Cardiac septum (tissue), 1 donor: ENCODE measurements at regions not wholly inside any gene's neighbourhood (a gene's known extent, or its start where the extent isn't known, plus 50 kb on each side); places are given as distances from the start of the nearest gene placed in this dataset.

Experiments used
- DNase-seq: peaks from one replicate; pipeline ENCODE4 v3.0.0-alpha.2; 2020; ENCODE audit warnings: low spot score
- intact Hi-C: fragments of 100-400 bp; cut with DNase I; formaldehyde crosslinking; loops from one replicate; pipeline ENCODE4 v1.14.0; 2022
- donor health status: DM: no; HTN: no; CAD: no.

DNA sequence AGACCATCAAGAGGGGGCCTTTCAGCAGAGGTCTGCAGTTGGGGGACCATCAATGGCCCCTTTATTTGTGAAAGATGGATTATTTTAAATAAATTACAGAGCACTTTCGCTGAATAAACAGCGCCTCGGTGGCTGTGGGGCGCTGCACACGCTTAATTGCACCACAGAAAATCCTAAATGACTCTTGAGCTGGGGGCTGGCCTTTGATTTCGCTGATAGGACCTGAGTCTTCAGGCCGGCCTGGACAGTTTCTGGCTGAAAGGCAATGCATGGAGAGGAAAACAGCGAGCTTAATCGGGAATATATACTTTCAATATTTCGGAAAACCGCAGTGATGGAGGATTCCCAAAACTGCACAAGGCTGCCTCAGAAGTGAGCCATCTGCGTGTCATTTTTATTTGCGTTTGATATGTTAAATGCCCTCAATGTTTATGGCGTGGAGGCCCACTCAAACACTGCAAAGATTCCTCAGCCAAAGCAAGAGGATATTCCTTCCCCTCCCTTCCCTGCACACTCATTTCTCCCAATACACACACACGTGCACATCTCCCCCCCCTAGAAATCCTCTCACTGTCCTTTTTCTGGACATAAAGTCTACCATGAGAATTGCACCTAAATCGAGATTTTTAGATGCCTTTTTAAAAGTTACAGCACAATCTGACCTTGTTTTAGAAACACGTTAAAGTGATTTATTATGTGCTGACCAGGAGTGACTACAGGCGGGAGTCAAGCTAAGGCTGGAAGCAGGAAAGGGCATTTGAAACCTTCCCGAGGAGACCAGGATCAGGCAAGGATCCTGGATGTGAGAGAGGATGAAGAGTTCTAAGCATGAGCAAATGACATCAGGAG lies 340.7 kb downstream of the RAB28 start:
- no peak for DNase-seq
- intact Hi-C loops = no loop called here

GRCh38 chr4:13142726-13143125 lies 341.4 kb downstream of the RAB28 start:
- intact Hi-C loops = no loop called here
- no peak for DNase-seq

DNA sequence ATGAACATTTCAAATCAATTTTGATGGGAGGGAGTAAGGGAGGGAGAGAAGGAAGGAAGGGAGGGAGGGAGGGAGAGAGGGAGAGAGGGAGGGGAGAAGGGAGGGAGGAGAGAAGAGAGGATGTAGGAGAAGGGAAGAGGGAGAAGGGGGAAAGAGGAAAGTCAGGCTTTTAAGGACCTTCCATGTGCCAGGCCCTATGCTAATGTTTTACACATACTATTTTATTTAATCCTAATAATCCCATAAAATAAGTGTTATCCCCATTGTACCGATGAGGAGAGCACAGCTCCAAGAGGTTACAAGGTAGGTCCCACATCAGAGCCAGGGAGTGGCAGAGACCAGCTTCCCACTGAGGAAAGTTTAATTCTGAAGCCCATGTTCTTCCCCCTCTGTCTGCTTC lies 341.9 kb downstream of the RAB28 start:
- intact Hi-C loops = no loop called here
- no peak for DNase-seq

DNA sequence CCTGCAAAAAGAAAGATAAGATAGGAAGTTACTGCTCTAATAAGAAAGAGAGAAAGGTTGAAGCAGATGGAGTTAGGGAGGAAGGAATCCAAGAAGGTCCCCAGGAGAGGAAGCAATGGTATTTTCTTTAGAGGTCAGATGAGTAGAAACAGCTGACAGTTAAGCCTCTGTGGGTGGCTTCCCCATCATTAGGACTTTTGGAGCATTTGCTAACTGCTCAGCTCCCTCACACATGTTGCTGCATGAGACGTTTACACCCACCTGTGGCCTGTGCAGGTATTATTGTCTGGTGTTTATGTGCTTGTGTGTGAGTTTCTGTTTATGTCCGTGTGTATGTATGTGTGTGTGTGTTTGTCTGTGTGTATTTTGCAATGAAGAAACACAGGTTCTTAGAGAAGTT lies 346.8 kb downstream of the RAB28 start:
- intact Hi-C loops = no loop called here
- DNase-seq = no peak

DNA sequence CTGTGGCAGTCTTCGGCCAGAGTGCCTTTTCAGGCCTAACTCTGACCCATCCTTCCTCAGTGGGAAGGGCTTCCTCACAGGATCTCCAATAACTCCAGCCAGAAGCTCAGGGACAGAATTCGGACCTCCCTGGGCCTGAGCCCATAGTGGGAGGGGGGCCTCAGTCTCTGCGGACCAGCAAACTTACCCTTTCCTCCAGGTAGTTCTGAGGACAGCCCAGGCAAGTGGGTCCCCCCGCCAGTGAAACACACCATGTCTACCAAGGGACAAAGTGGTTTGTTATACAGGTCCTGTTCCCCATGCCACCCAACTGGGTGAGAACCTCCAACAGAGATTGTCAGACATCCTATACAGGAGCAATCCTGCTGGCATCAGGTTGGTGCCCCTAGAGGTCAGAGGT lies 350.4 kb downstream of the RAB28 start:
- intact Hi-C loops = no loop called here
- DNase-seq = no peak

GRCh38 chr4:13130848-13131247 lies 353.3 kb downstream of the RAB28 start:
- intact Hi-C loops = no loop called here
- DNase-seq = no peak

DNA sequence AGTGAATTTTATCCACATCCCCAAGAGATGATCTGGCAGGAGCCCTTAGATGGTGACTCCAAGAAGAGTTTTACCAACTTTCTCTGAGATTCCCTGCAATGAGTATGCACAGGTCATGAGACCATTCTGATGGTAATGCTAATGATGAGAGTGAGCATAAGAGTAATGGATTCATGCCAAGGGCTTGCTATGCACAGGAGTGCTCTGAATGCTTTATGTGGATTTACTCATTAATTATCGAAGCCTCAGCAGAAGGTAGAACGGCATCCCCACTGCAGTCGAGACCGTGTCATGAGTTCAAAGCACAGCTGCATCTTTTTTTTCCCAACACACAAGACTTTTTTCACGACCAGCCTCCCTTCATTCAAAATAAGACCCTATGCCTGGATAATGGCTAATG lies 355.0 kb downstream of the RAB28 start:
- intact Hi-C loops = no loop called here
- DNase-seq = no peak

DNA sequence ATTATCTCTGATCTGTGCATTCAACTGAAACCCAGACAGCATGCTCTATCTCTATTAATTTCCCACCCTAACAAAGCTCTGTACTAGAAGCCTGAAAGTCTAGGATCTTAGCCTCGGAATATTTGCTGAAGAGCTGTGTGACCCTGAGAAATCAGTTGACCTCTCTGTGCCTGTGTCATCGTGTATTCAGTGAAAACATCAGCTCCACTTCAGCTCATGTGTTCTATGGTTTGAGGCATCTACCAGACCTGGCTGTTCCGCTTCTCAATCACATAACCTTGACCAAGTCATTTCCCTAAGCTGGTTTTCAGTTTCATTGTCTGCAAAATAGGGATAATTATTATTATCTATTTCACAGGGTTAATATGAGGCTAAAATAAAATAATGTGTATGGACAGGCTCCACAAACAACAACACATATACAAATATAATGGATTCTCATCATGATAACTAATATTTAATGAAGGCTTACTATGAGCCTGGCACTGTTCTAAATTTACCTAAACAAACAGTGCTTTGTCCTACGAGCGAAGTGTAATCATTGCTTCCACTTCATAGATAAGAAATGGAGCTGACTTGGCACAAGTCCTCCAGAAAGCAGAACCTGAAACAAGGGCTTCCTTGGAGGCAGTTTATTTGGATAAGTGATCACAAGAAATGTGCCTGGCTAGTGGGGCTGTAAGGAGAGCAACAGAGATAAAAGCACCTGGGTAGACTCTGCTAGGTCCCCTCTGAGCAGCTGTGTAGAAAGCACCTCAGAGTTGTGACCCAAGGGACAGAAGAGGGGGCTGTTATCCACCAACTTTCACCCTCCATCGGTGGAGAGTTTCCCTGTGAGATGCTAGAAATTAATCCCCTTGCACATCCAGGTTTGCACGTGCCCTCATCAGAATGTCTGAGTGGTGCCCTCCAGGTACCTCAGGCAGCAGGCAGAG lies 356.9 kb downstream of the RAB28 start:
- intact Hi-C loops = no loop called here
- DNase-seq = no peak

GRCh38 chr4:13118633-13119032 lies 365.5 kb downstream of the RAB28 start:
- intact Hi-C loops = no loop called here
- no peak for DNase-seq

DNA sequence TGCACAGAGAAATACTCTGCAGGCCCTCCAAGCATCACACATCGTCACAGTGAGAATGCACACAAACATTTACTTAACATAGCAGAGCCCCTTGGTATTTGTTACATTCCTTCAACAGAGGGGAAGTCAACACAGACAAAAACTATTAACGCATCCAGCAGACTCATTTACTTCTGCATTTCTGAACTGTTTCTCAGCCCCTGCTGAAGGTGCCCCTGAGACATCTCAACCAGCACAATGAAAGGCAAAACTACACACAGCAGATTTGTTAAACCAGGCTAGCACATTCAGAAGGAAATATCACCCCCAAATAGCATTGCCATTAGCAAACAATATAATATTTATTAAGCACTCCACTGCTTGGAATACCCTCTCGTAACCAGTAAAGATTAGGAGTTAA lies 367.0 kb downstream of the RAB28 start:
- no peak for DNase-seq
- intact Hi-C loops = no loop called here

GRCh38 chr4:13112030-13112429 lies 372.1 kb downstream of the RAB28 start:
- no peak for DNase-seq
- intact Hi-C loops = no loop called here

DNA sequence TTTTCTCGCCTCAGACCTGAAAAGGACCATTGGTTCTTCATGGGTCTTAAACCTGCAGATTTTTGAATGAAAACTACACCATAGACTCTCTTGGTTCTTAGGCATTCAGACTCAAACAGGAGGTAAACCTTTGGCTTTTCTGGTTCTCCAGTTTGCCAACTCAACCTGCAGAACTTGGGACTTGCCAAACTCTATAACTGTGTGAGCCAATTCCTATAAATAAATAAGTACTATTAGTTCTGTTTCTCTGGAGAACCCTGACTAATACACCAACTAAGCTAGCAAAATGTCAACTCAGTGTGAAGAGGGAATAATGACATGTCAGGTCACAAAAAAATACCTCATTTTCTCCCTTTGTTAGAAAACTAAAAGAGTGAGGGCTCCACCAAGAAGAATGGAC lies 374.6 kb downstream of the RAB28 start:
- intact Hi-C loops = no loop called here
- DNase-seq = no peak

DNA sequence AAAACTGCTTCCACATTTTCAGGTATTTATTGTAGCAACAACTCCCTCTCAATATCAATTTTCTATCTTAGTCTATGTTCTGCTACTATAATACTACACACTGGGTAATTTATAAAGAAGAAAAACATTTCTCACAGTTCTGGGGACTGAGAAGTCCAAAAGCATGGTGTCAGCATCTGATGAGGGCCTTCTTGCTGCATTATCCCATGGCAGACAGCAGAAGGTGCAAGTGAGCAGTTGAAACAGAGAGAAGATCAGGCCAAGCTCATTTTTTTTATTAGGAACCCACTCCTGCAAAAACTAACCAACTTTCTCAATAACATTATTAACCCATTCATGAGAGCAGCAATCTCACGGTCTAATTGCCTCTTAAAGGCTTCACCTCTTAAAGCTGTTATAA lies 376.0 kb downstream of the RAB28 start:
- DNase-seq = no peak
- intact Hi-C loops = no loop called here

DNA sequence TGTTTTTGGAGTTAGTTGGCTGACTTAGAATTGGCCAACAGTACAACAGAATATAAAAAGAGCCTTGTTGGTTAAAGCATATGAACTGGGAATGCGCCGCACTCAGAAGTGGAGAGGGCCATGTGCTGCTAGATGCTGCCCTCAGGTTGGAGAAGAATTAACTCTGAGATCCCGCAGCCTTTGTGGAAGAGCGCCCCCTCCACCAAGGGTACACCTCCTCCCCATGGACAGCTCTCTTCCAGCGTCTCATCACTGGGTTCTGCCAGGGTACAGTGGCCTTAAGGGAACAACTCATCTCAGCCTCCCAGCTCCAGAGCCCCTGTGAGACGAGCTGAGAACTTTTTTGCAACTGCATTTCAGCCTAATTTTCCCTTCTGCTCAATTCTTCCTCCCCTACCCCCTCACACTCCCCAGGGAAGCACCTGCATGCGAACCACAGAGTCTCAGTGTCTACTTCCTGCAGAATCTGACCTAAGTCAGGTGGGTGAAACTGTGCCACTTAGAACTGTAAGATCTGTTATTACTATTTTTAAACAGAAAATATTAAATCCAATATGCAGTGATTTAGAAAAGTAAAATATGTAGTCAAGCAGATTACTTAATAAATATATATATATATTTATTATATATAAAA lies 380.6 kb downstream of the RAB28 start:
- intact Hi-C loops = no loop called here
- DNase-seq = no peak

DNA sequence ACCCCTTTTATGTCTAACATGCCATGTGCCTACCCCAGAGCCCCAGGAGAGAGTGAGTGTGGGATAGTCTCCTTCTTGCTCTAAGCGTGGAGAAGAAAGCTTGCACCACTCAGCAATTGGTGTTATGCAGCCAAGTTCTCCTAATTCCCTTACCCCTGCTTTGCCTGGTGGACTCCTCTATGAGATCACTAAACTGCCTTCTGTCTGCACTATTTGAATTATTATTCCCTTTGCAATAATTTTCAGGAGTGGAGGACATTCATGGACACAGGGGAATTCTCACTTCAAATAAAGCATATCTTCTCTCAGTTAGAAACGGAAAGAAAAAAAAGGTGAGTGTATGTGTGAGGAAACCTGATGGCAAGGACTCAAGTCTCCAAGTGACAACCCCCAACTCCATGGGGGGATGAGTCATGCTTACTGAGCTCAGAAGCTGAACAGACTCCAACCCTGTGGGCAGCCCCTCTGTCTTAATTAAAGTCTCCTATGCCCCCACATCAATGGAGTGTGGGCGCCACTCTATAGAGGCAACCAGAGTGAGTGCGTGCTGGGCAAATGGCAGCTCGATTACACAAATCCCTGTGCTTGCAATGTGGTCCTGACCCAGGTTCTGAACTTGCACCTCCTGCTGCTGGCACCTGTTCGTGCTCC lies 381.9 kb downstream of the RAB28 start:
- intact Hi-C loops = no loop called here

GRCh38 chr4:13097971-13098370 lies 386.2 kb downstream of the RAB28 start:
- DNase-seq = no peak
- intact Hi-C loops = no loop called here

More for the DNA sequence above, 381.9 kb downstream of the RAB28 start:
- DNase-seq = no peak

GRCh38 chr4:13095722-13096121 lies 388.4 kb downstream of the RAB28 start:
- no peak for DNase-seq
- intact Hi-C loops = no loop called here

DNA sequence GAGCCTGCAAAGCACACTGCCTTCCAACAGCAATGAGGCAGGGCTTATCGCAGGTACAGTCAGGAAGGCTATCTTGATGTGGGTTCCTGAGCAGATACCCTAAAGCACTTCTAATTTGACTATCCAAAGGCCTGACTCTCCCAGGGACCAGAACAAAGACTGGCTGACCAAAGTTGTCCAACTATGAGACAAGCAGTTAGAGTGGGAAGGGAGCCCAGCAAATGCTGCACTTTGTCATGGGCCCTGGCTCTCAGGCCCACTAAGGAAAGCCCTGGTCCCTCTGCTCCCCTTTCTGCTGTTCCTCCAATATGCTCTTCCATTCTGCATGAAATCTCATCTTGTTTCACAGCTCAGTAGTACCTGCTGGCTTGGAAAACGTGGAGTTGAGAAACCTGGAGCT lies 391.0 kb downstream of the RAB28 start:
- intact Hi-C loops = no loop called here
- DNase-seq = no peak

- intact Hi-C loops = no loop called here
- DNase-seq = no peak
These were observed 391.4 kb downstream of the RAB28 start for GRCh38 chr4:13092702-13093101.

- DNase-seq = no peak
- intact Hi-C loops = no loop called here
These were observed 394.5 kb downstream of the RAB28 start for GRCh38 chr4:13089659-13089998.
